Esophagus muscularis mucosa (tissue), 4 donors: ENCODE measurements at regions not wholly inside any gene's neighbourhood (a gene's known extent, or its start where the extent isn't known, plus 50 kb on each side); places are given as distances from the start of the nearest gene placed in this dataset.

Experiments used
- EP300 ChIP-seq: sonication (generic); formaldehyde crosslinking; IDR thresholded peaks from one replicate; pipeline ENCODE4 v1.6.1; 2017; ENCODE audit warnings: antibody characterized with exemption
- POLR2A ChIP-seq: fragments of 450-650 bp; IDR thresholded peaks from one replicate; pipeline ENCODE4 v1.6.1; 2017; ENCODE audit warnings: antibody characterized with exemption, moderate library complexity, mild to moderate bottlenecking, low read depth
- POLR2AphosphoS5 ChIP-seq, 2 donors: sonication (generic); formaldehyde crosslinking; IDR thresholded peaks; one replicate each; pipeline ENCODE4 v1.6.1; 2017; ENCODE audit warnings: antibody characterized with exemption in 2 of 2
- TF ChIP-seq, protein P1 (sequence below), 3 experiments: fragments of 200-600 bp in 2 of 3; fragments of 450-650 bp in 1 of 3; sonication (generic) in 2 of 3; IDR thresholded peaks; one replicate each; pipeline ENCODE4 v1.5.1; 2017 to 2019; ENCODE audit warnings: antibody characterized with exemption in 3 of 3, mild to moderate bottlenecking in 2 of 3, moderate library complexity in 1 of 3

DNA sequence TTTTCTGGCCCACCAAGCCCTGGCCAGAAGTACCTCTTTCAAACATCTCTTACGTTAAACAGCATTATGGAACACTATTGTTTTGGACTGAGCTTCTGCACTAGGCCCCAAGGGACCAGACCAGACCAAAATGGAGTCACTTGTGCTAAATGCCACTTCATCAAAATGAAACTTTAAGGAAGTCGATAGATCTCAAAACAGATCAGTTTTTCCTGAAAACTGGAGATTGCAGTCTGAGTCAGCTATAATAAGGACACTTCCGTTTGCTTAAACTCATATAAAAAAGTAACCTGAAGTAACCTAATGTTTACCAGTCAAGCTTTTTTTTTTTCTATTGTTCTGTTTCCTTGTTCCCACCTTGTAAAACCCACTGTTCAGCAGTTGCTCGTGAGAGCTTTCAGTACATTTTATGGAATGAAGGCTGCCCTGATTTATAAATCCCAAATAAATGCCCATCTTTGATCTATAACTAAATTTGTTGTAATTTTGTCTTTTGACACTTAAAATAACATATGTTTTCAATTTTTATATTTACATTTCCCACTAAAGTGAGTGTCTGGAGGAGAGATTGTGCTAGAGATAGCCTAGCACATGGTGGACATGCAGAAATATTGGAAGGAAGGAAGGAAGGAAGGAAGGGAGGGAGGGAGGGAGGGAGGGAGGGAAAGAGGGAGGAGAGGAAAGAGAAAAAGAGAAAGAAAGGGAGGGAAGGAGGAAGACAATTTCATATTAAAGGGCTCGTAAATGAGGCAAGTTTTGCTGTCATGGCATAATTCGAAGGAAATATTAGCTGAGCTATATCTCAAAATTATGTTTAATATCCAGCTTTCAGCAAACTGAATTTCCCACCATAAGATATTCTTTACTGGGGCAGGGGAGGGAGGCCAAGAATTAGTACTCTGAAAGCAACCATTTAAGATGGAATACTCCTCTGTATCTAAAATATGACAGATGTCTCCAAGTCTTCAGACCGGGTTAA lies 77.0 kb upstream of the CXADR start:
- TF ChIP-seq, protein P1, sequence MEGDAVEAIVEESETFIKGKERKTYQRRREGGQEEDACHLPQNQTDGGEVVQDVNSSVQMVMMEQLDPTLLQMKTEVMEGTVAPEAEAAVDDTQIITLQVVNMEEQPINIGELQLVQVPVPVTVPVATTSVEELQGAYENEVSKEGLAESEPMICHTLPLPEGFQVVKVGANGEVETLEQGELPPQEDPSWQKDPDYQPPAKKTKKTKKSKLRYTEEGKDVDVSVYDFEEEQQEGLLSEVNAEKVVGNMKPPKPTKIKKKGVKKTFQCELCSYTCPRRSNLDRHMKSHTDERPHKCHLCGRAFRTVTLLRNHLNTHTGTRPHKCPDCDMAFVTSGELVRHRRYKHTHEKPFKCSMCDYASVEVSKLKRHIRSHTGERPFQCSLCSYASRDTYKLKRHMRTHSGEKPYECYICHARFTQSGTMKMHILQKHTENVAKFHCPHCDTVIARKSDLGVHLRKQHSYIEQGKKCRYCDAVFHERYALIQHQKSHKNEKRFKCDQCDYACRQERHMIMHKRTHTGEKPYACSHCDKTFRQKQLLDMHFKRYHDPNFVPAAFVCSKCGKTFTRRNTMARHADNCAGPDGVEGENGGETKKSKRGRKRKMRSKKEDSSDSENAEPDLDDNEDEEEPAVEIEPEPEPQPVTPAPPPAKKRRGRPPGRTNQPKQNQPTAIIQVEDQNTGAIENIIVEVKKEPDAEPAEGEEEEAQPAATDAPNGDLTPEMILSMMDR (IDR thresholded peaks at IDR 0.05), result no peak
- TF ChIP-seq POLR2A (no peak), EP300 (no peak), POLR2AphosphoS5 (IDR thresholded peaks at IDR 0.05) (no peak)
